Fibroblast of lung (primary cell): ENCODE measurements at regions not wholly inside any gene's neighbourhood (a gene's known extent, or its start where the extent isn't known, plus 50 kb on each side); places are given as distances from the start of the nearest gene placed in this dataset.

ENCODE experiments used
- DNase-seq, 2 donors: peaks; one replicate each; pipeline versions ENCODE4 v3.0.0 to v3.0.0-alpha.2; 2010; ENCODE audit warnings: low read depth in 2 of 2
- H2AFZ ChIP-seq: 2 replicates; pipeline ENCODE4 v1.5.1; 2012; ENCODE audit warnings: low read length, control low read depth, inconsistent platforms
- H3K27ac ChIP-seq: 2 replicates; pipeline ENCODE4 v1.5.1; 2011; ENCODE audit warnings: low read length, control low read depth; ENCODE audit not compliant: insufficient read depth
- H3K27me3 ChIP-seq: 2 replicates; pipeline ENCODE4 v1.5.1; 2011; ENCODE audit warnings: mild to moderate bottlenecking, low read length; ENCODE audit not compliant: control insufficient read depth, insufficient read depth
- H3K36me3 ChIP-seq: 2 replicates; pipeline ENCODE4 v1.5.1; 2011; ENCODE audit warnings: low read length; ENCODE audit not compliant: control insufficient read depth, insufficient read depth
- H3K4me1 ChIP-seq: 2 replicates; pipeline ENCODE4 v1.5.1; 2011; ENCODE audit warnings: low read length; ENCODE audit not compliant: control insufficient read depth, insufficient read depth; ENCODE audit errors: extremely low read depth
- H3K4me2 ChIP-seq: 2 replicates; pipeline ENCODE4 v1.5.1; 2011; ENCODE audit warnings: low read length, control low read depth; ENCODE audit not compliant: insufficient read depth; ENCODE audit errors: extremely low read depth
- H3K4me3 ChIP-seq, 4 experiments: fragments of 200-600 bp in 1 of 4; sonication (generic) in 1 of 4; replicated peaks in 1 of 4; 2 replicates each; pipeline ENCODE4 v1.5.1; 2011 to 2016; ENCODE audit warnings: low read length in 4 of 4, low read depth in 3 of 4, mild to moderate bottlenecking in 3 of 4, control low read depth in 2 of 4, inconsistent platforms in 1 of 4, mixed read lengths in 1 of 4; ENCODE audit not compliant: insufficient read depth in 1 of 4; ENCODE audit errors: control extremely low read depth in 1 of 4
- H3K79me2 ChIP-seq: 2 replicates; pipeline ENCODE4 v1.5.1; 2012; ENCODE audit warnings: mild to moderate bottlenecking, low read length, inconsistent platforms; ENCODE audit not compliant: control insufficient read depth, insufficient read depth
- H3K9ac ChIP-seq: 2 replicates; pipeline ENCODE4 v1.5.1; 2011; ENCODE audit warnings: mild to moderate bottlenecking, low read length, control low read depth; ENCODE audit not compliant: insufficient read depth
- H3K9me3 ChIP-seq: 2 replicates; pipeline ENCODE4 v1.5.1; 2012; ENCODE audit warnings: low read depth, low read length; ENCODE audit not compliant: control insufficient read depth, insufficient read depth
- H4K20me1 ChIP-seq: 2 replicates; pipeline ENCODE4 v1.5.1; 2011; ENCODE audit warnings: low read length; ENCODE audit not compliant: control insufficient read depth, insufficient read depth; ENCODE audit errors: extremely low read depth
- EZH2 ChIP-seq: IDR thresholded peaks from 2 replicates; pipeline ENCODE4 v1.5.1; 2012; ENCODE audit warnings: low read length, control low read depth, mild to moderate bottlenecking; ENCODE audit errors: missing control alignments
- TF ChIP-seq, protein P1 (sequence below), 2 donors: IDR thresholded peaks in 1 of 2; conservative IDR thresholded peaks in 1 of 2; 1 replicate in 1 of 2; 2 replicates in 1 of 2; pipeline ENCODE4 v1.5.1; 2011 to 2012; ENCODE audit warnings: low read length in 2 of 2, control low read depth in 1 of 2, inconsistent platforms in 1 of 2, low read depth in 1 of 2, mild to moderate bottlenecking in 1 of 2

DNA sequence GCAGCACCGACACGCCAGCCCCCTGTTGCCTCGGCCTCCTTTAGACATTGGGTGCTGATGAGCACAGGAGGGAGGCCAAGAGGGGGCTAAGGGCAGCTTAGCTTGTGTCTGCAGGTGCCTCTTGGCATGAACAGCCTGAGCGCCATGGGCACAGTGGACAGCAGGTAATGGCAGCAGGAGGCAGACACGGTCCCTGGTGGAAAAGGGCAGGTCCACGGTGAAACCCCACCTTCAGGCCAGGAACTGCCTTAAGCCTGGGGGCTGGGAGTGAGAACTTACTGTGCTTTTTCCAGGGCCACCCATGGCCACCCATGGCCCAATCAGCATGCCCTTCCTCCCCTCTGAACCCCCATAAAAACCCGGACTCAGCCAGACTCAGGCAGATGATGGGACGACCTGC is 633.4 kb upstream of the TMEFF2 start:
- Histone ChIP-seq H3K27ac (no peak overlapping the region), H2AFZ (no peak overlapping the region), H3K27me3 (no peaks in the 10 kb centered on the region), H3K4me2 (no peak overlapping the region), H3K4me1 (no peaks in the 10 kb centered on the region), H3K4me3 (no peak overlapping the region), H3K9ac (no peak overlapping the region), H4K20me1 (no peaks in the 10 kb centered on the region), H3K36me3 (no peaks in the 10 kb centered on the region), H3K9me3 (no peaks in the 10 kb centered on the region), H3K79me2 (no peaks in the 10 kb centered on the region)
- no peak for DNase-seq
- no peak for TF ChIP-seq EZH2
- TF ChIP-seq, protein P1, sequence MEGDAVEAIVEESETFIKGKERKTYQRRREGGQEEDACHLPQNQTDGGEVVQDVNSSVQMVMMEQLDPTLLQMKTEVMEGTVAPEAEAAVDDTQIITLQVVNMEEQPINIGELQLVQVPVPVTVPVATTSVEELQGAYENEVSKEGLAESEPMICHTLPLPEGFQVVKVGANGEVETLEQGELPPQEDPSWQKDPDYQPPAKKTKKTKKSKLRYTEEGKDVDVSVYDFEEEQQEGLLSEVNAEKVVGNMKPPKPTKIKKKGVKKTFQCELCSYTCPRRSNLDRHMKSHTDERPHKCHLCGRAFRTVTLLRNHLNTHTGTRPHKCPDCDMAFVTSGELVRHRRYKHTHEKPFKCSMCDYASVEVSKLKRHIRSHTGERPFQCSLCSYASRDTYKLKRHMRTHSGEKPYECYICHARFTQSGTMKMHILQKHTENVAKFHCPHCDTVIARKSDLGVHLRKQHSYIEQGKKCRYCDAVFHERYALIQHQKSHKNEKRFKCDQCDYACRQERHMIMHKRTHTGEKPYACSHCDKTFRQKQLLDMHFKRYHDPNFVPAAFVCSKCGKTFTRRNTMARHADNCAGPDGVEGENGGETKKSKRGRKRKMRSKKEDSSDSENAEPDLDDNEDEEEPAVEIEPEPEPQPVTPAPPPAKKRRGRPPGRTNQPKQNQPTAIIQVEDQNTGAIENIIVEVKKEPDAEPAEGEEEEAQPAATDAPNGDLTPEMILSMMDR (conservative IDR thresholded peaks at IDR 0.05 in 1 of 2, IDR thresholded peaks at IDR 0.05 in 1 of 2; ENCODE audit: low read depth in 1 of 2, low read length in 2 of 2) = no peak

DNA sequence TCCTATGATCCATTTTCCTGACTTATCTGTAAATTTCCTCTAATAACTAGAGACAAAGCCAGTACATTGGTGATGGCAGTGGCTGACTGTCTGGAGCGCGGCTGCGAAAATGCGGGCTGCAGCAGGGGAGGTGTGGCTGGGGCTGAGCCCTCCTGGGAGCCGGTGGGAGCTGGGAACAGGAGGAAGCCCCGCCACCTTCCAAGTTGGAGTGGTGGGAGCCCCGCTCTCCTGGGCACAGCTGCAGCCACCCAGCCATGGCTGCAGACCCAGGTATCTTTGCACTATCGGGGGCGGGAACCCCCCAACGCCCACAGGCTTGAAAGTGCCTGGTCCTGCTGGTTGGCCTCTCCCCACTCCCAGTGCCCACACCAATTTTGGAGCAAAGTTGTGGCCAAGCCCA is 633.0 kb upstream of the TMEFF2 start:
- no peak overlapping the region for H3K4me2 ChIP-seq
- no peaks in the 10 kb centered on the region for H3K9me3 ChIP-seq
- H4K20me1 ChIP-seq = no peaks in the 10 kb centered on the region
- H3K27me3 ChIP-seq = no peaks in the 10 kb centered on the region
- no peaks in the 10 kb centered on the region for H3K4me1 ChIP-seq
- no peak for DNase-seq
- H3K9ac ChIP-seq = no peak overlapping the region
- H2AFZ ChIP-seq = no peak overlapping the region
- no peak for TF ChIP-seq EZH2
- TF ChIP-seq, protein P1 (conservative IDR thresholded peaks at IDR 0.05 in 1 of 2, IDR thresholded peaks at IDR 0.05 in 1 of 2; ENCODE audit: low read depth in 1 of 2, low read length in 2 of 2) = no peak
- no peaks in the 10 kb centered on the region for H3K36me3 ChIP-seq
- H3K27ac ChIP-seq = no peak overlapping the region
- H3K4me3 ChIP-seq = no peak overlapping the region
- H3K79me2 ChIP-seq = no peaks in the 10 kb centered on the region

DNA sequence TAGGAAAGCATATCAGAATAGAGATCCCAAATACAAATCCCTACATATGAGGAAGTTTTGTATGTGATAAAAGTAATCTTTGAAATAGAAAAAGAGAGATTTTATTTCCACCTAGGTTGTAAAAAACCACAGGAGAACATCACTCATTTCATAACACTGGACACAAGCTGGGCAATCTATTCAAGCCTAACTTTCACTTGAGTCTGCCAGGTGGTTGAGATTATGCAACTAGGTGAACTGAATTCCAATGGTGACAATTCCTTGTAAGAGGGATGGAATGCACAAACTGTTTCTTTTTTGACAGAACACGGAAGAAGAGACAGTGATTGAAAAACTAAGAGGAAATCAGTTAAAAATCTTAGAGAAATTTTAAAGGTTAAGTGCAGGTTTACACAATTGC is 619.6 kb upstream of the TMEFF2 start:
- no peak overlapping the region for H3K4me3 ChIP-seq
- no peaks in the 10 kb centered on the region for H3K9me3 ChIP-seq
- no peak overlapping the region for H2AFZ ChIP-seq
- H3K4me2 ChIP-seq = no peak overlapping the region
- TF ChIP-seq, protein P1 (conservative IDR thresholded peaks at IDR 0.05 in 1 of 2, IDR thresholded peaks at IDR 0.05 in 1 of 2; ENCODE audit: low read depth in 1 of 2, low read length in 2 of 2) = no peak
- TF ChIP-seq EZH2 = no peak
- no peaks in the 10 kb centered on the region for H3K36me3 ChIP-seq
- no peak overlapping the region for H3K27ac ChIP-seq
- no peak for DNase-seq
- no peaks in the 10 kb centered on the region for H4K20me1 ChIP-seq
- no peak overlapping the region for H3K9ac ChIP-seq
- H3K27me3 ChIP-seq = no peaks in the 10 kb centered on the region
- no peaks in the 10 kb centered on the region for H3K79me2 ChIP-seq
- no peaks in the 10 kb centered on the region for H3K4me1 ChIP-seq
